GM19025 (cell line): ENCODE measurements at regions not wholly inside any gene's neighbourhood (a gene's known extent, or its start where the extent isn't known, plus 50 kb on each side); places are given as distances from the start of the nearest gene placed in this dataset.
"Not testable (repeated sequence)": the region's sequence is repeated elsewhere in the genome, so short reads cannot be mapped to it uniquely, and the experiment has no call there.

Source experiments
- ATAC-seq: cut with Tn5 transposase; IDR thresholded peaks from one replicate; pipeline ENCODE4 v1.9.1; 2021; ENCODE audit warnings: mild to moderate bottlenecking, low read depth, moderate library complexity; ENCODE audit not compliant: unreplicated experiment

DNA sequence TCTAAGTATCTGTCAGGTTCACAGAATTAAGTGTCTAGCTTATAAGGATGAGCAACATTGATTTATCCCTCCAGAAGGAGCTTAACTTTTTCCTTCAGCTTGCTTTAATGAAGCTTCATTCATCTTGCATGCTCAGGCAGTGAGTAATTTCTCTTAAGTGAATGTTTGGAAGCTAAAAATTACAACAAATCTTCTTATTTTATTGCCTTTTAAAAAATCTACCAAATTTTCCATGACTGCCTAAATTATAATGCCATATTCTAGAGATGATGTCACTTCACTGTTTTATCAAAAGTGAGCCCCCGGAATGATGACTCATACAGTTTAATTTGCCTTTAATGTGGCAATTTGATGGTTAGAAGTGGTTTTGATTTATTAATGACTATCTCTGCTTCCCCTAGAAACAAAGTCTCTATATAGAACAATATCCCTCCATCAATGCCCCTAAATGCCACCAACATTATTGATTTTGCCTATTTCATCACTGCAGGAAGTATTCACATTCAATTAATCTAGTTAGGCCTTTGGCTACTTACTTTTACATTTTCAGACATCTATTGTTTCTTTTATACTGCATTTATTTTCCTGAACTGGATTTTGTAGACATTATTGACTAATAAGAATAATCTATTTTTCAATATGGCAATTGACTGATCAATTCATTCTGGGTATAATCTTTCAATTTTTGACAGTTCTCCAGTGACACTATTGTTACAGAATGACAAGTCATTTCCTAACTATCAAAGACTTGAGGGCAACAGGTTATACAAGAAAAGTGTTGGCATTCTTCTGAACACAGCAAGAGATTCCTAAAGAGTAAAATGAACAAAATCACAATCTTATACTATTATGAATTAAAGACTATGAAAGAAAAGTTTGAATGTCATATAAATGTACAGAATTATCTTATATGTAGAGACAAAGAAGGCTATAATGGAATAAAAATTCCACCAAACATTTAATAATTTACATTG, 139.3 kb upstream of the ODAD2 start:
- no peak for ATAC-seq

DNA sequence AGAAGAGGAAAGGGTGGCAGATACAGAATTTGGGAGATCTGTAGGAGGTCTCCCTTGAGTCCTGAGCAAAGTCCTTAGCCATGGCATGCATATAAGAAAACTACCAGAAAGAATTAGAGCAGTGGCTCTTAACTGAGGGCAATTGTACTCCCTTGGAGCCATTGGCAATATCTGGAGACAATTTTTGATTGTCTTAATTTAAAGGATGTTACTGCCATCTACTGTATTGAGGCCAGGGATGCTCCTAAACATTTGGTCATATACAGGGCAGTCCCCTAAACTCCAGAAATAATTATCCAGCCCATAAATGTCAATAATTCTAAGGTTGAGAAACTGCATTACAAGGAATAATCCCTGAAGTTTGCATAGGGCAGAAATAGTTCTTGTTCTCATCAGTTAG, 136.4 kb upstream of the ODAD2 start:
- no peak for ATAC-seq

DNA sequence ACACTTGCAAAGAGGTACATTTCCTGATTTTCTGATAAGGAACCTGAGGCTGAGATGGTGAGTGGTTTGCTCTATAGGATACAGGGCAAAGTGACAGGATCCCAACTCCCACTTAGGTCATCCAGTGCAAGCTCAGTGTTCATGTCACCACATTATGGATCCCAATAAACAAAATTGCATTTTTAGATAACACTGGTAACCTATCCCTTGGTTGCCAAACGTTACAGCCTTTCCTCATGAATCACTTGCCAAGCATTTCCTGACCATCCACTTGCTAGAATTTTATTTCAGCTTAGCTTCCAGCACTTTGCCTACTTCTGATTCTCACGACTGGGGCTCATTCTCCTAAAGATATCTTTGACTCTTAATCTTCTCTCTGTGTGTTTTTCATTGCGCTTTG, 131.4 kb upstream of the ODAD2 start:
- no peak for ATAC-seq

DNA sequence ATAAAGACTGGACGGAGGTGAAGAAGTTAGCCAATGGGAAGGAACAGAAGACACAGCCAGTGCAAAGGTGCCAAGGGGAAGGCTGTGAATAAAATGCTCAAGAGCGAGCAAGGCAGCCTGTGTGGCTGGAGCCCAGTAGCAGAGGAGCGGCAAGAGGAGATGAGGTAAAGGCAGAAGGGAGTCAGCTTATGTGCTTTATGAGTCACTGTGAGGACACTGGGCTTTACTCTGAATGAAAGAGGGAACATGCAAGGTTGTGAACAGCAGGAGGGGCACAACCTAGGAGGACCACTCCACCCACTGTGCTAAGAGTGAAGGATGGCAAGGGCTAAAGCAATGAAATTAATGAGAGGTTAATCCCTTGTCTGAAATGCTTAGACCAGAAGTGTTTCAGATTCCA, 129.0 kb upstream of the ODAD2 start:
- no peak for ATAC-seq

DNA sequence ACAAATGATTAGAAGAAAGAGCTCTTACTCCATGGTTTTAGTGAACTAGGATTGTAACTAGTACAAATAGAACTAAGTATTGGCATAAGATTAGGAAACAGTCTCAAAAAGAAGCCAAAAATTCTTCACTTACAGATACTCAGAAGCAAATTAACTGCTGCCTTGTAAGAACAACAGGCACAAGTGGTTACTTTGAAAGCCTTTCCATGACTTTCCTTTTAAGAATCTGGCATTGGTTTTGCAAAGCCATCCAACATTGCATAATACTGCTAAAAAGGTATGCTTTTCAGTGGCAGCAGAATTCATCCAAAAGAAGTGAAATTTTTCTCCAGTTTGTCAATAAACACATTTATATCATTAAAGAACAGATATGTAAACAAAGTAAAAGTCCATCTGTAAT, 126.8 kb upstream of the ODAD2 start:
- ATAC-seq = no peak

DNA sequence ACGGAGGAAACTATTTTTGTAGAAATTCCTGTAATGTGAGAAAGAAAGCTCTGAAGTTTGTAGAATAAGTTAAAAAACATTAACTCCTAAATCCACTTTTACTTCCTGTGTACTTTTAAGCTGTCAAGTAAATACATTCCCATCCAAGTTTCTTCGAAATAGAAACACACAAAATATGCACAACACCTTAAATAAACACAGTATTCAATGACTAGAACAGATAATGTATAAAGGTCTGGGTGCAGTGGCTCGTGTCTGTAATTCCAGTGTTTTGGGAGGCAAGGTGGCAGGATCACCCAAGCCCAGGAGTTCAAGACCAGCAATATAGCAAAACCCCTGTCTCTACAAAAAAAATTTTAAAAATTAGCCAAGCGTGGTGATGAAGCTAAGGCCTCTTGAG, 121.9 kb upstream of the ODAD2 start:
- ATAC-seq = no peak

DNA sequence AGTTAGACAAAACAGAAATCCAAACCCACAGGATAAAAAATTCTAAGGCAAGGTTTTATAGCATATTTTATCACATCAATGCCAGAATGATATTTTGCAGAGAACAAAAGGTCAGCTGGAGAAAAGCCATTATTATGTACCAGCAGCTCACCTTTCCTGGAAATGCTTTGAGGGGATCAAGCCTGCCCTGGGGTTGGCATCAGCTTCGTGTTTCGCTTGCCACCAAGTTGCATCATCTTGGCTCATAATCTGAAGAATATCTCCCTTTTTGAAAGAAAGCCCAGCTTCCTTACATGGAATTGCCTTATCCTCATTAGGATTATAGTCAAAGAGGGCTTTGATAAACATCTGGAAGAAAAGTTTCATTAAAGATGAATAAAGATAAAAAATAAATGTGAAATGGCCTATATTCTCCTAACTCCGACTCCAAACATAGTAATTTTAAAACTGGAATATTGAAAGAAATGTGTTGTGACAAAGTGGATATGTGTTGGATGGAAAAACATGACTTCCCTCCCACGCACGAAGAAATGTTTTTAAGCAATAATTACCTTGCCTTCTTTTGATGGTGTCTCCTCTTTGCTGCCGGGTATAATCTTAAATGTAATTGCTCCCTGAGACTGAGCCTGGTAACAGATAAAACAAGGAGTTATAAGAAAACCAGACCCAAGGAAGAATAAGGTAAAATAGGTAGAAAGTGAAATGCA, 121.3 kb upstream of the ODAD2 start:
- ATAC-seq = no peak

DNA sequence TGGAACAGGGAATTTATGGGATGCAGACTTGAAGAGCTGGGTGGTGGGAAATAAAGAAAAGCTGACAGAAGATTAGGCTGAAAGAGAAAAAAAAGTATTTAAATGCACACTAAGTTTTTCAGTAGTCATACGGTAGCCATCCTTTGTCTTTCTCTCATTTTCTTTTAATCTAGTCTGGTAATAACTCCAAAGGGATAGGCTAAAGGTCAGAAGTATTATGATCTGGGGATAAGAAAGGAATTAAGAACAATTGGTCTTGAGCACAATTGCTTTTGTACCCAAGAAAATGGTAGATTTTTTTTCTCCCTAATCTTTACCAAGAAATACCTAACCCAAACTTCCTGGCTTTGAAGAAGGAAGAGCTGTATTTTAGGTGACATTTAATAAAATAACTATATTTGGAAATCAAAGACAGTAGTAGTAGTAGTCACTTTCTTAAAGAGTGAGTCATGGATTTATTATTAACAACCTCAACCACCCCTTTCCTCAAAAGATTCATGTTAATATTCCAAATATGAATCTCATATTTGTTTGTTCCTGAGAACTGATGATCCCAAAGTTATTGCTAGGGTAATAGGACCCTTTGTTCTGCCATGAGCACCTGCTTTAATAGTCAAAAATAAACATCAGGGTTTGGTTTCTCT, 120.2 kb upstream of the ODAD2 start:
- no peak for ATAC-seq

DNA sequence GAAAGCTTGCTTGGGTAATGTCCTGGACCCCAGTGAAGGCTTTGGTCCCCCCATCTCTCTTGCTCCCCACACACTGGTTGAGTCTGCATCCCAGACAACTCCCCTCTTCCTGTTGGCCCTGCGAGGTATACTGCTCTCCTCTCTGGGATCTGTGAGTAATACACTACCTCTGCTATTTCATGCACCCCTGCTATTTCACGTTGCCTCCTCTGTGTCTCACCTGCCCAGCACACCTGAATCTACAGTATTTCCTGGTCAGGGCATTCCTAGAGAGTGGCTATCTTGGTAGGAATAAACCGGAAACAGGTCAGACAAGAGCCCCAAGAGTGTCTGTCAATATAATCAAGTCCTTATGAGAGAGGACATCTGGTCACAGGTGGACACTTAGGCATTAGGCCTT, 114.3 kb upstream of the ODAD2 start:
- no peak for ATAC-seq

DNA sequence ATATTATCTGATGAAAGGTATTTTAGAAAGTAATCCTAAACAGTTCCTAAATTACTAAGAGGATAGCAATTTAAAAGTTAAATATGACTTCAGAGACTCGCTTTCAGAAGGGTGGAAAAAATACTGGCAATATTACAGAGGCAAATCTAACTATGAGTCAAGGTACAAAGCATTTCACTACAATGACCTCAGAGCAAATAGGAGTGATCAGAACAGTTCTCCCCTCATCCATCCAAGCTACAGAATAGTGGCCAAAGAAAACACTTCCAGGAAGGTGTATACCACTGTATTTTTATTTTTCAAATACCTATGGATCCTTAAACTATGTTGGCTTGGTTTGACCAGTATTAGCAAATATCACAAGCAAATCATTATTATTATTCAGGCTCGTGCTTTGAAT, 112.8 kb upstream of the ODAD2 start:
- no peak for ATAC-seq

DNA sequence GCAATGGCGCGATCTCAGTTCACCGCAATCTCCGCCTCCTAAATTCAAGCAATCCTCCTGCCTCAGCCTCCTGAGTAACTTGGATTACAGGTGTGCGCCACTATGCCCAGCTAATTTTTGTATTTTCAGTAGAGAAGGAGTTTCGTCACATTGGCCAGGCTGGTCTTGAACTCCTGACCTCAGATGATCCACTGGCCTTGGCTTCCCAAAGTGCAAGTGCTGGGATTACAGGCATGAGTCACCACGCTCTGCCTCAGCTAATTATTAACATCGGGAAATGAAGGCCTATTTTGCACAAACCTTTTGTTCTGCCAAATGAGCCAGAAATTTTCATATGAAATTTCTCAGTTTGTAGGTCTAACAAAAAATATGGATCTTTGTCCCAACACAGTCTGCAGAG, 106.7 kb upstream of the ODAD2 start:
- no peak for ATAC-seq

DNA sequence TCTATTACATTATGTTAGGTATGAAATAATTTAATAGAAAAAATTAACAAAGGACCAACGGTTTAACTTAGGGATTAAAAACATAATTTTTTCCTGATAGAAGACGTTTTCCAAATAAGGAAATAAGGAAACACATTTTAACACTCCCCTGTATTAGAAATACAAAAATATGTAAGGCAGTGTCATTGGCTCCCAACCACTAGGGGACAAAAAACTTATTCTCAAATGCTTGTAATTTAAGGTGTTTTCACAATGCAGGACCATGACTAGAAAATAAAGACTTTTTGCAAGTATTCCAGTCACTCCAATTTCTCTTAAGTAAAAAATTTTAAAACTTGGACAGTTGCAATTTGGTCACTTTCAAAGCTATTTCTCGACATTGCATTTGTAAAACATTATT, 98.8 kb upstream of the ODAD2 start:
- no peak for ATAC-seq

DNA sequence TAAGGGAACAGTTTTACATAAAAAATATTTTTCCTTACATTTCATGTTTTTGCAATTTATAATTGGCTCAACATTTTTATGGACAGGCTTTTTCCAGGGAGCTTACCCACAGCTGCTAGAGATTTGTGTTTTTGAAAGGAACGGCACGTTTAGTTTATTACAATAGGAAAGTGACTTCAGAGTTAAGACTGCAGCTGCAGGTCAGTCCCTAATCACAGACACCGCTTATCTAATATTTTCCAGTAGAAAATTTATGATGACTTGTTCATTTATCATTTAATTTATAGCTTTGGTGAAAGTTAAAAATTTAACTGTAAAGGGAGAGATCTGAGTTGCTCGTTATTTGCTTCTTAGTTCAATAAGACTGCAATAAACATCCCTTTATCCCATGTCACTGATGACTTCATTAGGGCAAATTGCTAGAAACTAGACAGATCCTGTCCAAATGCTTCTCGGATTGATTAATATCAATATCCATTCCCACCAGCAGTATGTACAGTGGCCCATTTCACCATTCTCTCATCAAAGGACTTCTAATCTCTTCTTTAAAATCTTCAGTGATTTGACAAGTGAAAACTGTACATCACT, 97.0 kb upstream of the ODAD2 start:
- no peak for ATAC-seq

DNA sequence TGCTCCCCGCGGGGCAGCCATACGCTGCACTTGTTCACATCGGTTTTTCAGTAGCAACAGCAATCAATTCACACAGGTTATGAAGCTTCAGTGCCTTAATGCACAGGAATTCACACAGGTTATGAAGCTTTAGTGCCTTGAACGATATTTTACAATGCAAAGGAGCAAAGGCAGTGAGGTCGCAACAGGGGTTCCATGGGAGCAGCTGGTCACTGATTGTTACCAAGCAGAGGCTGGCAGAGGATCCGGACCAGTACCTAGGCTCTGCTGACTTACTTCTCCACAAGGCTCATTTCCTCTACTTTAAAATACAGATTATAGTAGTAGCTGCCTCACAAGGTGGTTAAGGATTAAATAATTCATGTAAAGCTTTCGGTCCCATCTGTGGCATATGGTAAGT, 95.2 kb upstream of the ODAD2 start:
- ATAC-seq = no peak

DNA sequence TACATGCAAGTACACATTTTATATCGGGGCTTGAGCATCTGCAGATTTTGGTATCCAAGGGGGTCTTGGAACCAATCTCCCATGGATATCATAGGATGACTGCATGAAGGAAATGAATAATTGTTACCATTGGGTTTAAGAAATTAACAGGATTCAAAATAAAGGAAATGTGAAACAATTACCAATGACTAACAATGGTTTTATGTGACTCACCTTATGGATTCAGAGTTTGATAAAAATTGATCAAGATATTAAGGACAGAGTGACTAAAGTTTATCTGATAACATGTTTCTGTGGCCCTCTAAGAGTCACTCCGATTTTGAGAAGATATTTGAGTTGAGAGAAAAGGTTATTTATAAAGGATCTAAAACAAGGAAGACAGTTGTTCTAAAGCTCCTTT, 93.0 kb upstream of the ODAD2 start:
- no peak for ATAC-seq

DNA sequence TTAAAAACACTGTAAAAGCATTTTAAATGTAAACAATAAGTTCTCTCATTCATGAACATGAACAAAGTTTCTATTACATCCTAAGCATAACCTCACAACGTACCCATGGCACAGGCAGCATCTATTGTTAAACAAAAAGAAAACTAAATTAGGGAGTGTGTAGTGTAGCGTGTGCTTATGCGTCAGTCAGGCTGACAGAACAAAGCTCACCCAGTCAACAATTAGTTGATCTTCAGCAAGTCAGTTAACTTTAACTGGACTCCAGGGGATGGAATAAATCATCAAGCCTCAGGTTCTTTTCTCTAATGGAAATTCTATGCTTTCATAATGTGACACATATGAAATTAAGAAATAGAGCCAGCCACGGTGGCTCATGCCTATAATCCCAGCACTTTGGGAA, 91.6 kb upstream of the ODAD2 start:
- no peak for ATAC-seq

DNA sequence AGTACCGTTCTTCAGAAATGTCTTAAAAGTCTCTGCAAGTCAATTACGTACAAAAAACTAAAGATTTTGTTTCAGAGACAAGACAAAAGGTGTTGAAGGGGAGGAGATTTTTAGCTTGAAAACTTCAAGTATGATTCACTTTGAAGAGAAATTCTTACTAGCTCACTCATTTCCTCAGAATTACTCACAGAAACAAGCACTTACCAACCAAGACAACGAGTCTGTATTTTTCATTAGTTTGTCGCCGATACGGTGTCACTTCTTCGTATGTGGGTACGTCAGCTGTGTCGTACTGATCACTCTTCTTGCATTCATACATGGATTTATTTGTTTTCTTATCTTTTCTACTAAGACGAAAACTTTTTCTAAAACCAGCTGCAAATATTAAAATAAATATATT, 90.6 kb upstream of the ODAD2 start:
- no peak for ATAC-seq

DNA sequence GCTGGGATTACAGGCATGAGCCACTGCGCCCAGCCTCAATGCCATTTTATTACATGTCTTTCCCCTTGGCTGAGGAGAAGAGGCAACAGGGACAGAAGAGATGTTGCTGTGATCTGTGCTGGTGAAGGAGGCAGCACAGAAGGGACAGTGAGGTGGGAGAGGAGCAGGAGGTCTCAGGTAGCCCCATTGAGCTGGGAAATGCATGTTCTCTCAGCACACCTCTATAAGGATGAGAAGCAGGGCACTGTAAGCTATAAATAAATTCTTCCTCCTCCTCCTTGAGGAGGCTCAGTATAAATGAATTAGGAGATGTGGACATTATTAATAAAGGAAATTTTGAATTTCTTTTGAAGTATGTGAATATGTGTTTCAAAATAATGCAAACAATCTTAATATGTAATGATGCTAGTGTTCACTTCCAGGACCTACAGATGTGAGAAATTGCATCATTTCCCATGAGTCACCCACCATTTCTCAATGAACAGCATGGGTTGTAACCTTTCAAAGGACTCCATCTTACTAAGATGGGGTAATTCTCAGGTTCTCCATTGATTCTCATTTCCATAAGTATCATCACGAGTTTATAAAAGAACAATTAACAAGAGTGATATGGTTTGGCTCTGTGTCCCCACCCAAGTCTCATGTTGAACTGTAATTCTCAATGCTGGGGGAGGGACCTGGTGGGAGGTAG, 88.9 kb upstream of the ODAD2 start:
- ATAC-seq = no peak

DNA sequence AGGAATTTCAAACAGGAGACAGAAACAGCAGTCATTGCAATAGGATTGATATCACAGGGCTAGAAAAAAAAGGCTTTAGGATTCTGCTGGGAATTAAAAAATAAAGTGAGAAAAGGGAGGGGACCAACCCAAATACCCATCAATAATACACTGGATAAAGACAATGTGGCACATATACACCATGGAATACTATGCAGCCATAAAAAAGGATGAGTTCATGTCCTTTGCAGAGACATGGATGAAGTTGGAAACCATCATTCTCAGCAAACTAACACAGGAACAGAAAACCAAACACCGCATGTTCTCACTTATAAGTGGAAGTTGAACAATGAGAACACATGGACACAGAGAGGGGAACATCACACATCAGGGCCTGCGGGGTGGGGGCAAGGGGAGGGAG, 86.9 kb upstream of the ODAD2 start:
- not testable (repeated sequence) for ATAC-seq

DNA sequence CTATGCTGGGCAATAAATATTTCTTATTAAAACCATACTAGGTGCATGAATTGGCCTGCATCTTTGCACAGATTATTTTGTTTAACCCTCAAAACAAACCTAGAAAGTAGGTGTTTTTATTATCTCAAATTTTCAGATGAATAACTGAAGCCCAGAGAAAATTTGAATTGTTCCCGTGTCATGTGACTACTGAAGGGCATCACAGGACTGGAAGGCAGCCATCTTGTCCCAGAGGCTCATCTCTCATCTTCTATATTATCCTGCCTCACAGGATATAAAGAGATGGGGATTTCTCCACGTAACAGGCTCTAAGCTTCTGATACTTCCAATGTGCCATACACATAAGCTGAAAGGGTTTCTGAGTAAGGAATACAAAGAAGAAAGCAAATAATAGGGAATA, 84.0 kb upstream of the ODAD2 start:
- ATAC-seq = no peak

DNA sequence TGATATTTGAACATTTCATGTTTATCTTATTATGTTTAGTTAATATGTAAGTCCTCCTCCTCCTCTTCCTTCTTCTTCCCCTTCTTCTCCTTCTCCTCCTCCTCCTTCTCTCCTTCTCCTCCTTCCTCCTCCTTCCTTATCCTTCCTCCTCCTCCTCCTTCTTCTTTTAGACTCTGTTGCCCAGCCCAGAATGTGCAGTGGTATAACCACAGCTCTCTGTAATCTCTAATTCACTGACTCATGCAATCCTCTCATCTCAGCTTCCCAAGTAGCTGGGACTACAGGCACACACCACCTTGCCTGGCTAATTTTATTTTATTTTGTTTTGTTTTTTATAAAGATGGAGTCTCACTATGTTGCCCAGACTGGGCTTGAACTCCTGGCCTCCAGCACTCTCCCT, 83.4 kb upstream of the ODAD2 start:
- ATAC-seq = no peak
